ENCODE measurements at regions not wholly inside any gene's neighbourhood (a gene's known extent, or its start where the extent isn't known, plus 50 kb on each side); places are given as distances from the start of the nearest gene placed in this dataset.
A peak's percentile ranks its signal among the peaks of the same experiment; 100 is the strongest.

DNA sequence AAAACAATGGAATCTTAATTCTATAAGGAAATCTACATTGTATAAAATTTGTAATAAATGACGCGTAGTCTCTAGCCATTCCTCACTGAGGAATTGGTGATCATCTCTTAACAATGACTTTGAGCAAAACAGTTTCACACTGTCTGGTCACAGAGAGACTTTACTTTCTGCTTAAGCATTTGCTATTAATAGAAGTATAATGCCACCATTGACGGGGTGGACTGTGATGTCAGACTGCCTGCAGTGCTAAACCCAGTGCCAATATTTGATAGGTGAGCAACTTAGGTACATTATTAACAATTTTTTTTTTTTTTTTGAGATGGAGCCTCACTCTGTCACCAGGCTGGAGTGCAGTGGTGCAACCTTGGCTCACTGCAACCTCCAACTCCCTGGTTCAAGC is 494.9 kb upstream of the ADAMTS9 start (continued):
- TF ChIP-seq, protein P1, sequence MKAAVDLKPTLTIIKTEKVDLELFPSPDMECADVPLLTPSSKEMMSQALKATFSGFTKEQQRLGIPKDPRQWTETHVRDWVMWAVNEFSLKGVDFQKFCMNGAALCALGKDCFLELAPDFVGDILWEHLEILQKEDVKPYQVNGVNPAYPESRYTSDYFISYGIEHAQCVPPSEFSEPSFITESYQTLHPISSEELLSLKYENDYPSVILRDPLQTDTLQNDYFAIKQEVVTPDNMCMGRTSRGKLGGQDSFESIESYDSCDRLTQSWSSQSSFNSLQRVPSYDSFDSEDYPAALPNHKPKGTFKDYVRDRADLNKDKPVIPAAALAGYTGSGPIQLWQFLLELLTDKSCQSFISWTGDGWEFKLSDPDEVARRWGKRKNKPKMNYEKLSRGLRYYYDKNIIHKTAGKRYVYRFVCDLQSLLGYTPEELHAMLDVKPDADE (IDR thresholded peaks at IDR 0.05): no peak
- TF ChIP-seq ZNF331 (CRISPR knock-in tag; IDR thresholded peaks at IDR 0.05; ENCODE audit: low read depth) (no peak), EZH2 (IDR thresholded peaks at IDR 0.05; ENCODE audit: low read depth, unreplicated experiment) (no peak)

DNA sequence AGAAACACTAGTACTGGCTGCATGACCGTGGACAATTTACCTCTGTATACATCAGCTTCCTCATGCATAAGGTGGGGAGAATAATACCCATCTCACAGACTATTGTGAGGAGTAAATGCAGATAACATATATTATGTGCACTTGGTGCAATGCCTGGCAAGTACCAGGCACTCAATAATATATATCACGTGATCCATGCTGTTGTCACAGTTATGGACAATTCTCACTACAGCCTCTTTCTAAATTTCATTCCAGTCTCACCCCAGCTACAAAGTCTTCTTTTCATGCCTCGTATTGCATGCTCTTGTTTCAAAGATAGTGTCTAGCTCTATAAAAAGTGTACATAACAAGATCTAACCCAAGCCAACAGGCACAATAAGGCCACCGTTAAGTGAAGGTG is 494.3 kb upstream of the ADAMTS9 start:
- H2AFZ ChIP-seq: no peak overlapping the region
- no peak for DNase-seq (ENCODE audit: low spot score)

DNA sequence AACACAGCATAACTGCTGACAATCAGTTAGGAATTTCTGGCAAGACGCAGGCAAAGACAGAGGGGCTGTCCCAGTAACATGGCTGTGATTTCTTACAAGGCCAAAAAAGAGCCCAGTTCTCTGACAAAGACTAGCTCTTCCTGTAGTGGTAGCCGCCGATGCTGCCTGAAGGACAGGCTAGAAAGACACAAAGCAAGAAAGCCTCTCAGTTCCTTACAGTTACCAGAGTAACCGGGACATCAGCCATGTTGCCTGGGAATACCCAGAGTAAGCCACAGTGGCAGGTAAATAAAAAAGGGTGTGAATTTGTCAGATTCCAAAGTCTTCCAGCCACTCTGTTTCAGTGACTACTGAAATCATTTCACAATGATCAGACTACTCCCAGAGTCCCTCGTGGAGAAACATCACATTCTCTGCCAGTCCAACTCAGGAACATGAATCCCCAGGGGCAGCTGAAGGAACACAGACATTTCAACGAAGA is 493.6 kb upstream of the ADAMTS9 start:
- H3K27ac ChIP-seq (ENCODE audit: low read depth): no peak overlapping the region
- H3K36me3 ChIP-seq (ENCODE audit: insufficient read depth): no peaks in the 10 kb centered on the region
- H3K4me3 Mint-ChIP-seq: no peak overlapping the region
- no peak for DNase-seq (ENCODE audit: low spot score)
- H3K4me1 ChIP-seq (ENCODE audit: insufficient read depth): peaks cover 3% of the 10 kb centered on the region; the same call in 1 of the 2 replicates
- no peak overlapping the region for H3K4me3 ChIP-seq
- H3K27me3 Mint-ChIP-seq (ENCODE audit: insufficient read depth, low read depth, poor library complexity): no peaks in the 10 kb centered on the region
- peak overlapping the region; percentile 78; the same call in 1 of the 2 replicates for H2AFZ ChIP-seq
- H3F3A ChIP-seq (replicated peaks; ENCODE audit: low read depth): no peaks in the 10 kb centered on the region
- H3K4me2 ChIP-seq: no peak overlapping the region
- TF ChIP-seq, protein P2, sequence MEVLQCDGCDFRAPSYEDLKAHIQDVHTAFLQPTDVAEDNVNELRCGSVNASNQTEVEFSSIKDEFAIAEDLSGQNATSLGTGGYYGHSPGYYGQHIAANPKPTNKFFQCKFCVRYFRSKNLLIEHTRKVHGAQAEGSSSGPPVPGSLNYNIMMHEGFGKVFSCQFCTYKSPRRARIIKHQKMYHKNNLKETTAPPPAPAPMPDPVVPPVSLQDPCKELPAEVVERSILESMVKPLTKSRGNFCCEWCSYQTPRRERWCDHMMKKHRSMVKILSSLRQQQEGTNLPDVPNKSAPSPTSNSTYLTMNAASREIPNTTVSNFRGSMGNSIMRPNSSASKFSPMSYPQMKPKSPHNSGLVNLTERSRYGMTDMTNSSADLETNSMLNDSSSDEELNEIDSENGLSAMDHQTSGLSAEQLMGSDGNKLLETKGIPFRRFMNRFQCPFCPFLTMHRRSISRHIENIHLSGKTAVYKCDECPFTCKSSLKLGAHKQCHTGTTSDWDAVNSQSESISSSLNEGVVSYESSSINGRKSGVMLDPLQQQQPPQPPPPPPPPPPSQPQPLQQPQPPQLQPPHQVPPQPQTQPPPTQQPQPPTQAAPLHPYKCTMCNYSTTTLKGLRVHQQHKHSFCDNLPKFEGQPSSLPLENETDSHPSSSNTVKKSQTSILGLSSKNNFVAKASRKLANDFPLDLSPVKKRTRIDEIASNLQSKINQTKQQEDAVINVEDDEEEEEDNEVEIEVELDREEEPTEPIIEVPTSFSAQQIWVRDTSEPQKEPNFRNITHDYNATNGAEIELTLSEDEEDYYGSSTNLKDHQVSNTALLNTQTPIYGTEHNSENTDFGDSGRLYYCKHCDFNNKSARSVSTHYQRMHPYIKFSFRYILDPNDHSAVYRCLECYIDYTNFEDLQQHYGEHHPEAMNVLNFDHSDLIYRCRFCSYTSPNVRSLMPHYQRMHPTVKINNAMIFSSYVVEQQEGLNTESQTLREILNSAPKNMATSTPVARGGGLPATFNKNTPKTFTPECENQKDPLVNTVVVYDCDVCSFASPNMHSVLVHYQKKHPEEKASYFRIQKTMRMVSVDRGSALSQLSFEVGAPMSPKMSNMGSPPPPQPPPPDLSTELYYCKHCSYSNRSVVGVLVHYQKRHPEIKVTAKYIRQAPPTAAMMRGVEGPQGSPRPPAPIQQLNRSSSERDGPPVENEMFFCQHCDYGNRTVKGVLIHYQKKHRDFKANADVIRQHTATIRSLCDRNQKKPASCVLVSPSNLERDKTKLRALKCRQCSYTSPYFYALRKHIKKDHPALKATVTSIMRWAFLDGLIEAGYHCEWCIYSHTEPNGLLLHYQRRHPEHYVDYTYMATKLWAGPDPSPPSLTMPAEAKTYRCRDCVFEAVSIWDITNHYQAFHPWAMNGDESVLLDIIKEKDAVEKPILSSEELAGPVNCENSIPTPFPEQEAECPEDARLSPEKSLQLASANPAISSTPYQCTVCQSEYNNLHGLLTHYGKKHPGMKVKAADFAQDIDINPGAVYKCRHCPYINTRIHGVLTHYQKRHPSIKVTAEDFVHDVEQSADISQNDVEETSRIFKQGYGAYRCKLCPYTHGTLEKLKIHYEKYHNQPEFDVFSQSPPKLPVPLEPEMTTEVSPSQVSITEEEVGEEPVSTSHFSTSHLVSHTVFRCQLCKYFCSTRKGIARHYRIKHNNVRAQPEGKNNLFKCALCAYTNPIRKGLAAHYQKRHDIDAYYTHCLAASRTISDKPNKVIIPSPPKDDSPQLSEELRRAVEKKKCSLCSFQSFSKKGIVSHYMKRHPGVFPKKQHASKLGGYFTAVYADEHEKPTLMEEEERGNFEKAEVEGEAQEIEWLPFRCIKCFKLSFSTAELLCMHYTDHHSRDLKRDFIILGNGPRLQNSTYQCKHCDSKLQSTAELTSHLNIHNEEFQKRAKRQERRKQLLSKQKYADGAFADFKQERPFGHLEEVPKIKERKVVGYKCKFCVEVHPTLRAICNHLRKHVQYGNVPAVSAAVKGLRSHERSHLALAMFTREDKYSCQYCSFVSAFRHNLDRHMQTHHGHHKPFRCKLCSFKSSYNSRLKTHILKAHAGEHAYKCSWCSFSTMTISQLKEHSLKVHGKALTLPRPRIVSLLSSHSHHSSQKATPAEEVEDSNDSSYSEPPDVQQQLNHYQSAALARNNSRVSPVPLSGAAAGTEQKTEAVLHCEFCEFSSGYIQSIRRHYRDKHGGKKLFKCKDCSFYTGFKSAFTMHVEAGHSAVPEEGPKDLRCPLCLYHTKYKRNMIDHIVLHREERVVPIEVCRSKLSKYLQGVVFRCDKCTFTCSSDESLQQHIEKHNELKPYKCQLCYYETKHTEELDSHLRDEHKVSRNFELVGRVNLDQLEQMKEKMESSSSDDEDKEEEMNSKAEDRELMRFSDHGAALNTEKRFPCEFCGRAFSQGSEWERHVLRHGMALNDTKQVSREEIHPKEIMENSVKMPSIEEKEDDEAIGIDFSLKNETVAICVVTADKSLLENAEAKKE (CRISPR knock-in tag; IDR thresholded peaks at IDR 0.05): no peak
- TF ChIP-seq NANOG (IDR thresholded peaks at IDR 0.05; ENCODE audit: borderline replicate concordance) (no peak), ZNF331 (CRISPR knock-in tag; IDR thresholded peaks at IDR 0.05; ENCODE audit: low read depth) (no peak), STAT1 (IDR thresholded peaks at IDR 0.05; ENCODE audit: unreplicated experiment) (no peak), CREB1 (CRISPR knock-in tag; IDR thresholded peaks at IDR 0.05; ENCODE audit: low read depth) (no peak)
- TF ChIP-seq, protein P3, sequence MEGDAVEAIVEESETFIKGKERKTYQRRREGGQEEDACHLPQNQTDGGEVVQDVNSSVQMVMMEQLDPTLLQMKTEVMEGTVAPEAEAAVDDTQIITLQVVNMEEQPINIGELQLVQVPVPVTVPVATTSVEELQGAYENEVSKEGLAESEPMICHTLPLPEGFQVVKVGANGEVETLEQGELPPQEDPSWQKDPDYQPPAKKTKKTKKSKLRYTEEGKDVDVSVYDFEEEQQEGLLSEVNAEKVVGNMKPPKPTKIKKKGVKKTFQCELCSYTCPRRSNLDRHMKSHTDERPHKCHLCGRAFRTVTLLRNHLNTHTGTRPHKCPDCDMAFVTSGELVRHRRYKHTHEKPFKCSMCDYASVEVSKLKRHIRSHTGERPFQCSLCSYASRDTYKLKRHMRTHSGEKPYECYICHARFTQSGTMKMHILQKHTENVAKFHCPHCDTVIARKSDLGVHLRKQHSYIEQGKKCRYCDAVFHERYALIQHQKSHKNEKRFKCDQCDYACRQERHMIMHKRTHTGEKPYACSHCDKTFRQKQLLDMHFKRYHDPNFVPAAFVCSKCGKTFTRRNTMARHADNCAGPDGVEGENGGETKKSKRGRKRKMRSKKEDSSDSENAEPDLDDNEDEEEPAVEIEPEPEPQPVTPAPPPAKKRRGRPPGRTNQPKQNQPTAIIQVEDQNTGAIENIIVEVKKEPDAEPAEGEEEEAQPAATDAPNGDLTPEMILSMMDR (conservative IDR thresholded peaks at IDR 0.05; ENCODE audit: low read depth in 2 of 2): no peak
- no peaks in the 10 kb centered on the region for H4K20me1 ChIP-seq (replicated peaks; ENCODE audit: insufficient read depth)
- no peaks in the 10 kb centered on the region for H3K79me2 ChIP-seq (replicated peaks; ENCODE audit: insufficient read depth)
- H3K27me3 ChIP-seq (ENCODE audit: insufficient read depth): no peaks in the 10 kb centered on the region
- peaks cover 18% of the 10 kb centered on the region for H3K4me1 Mint-ChIP-seq
- peaks cover 6% of the 10 kb centered on the region for H3K9me2 ChIP-seq (ENCODE audit: insufficient read depth)
- no peaks in the 10 kb centered on the region for H3K36me3 Mint-ChIP-seq (ENCODE audit: low read depth)
- no peak overlapping the region for H3K27ac Mint-ChIP-seq
- no peak for ATAC-seq
- peaks cover 4% of the 10 kb centered on the region; the same call in 2 of the 3 replicates for H3K9me3 Mint-ChIP-seq

More for the DNA sequence above, 494.3 kb upstream of the ADAMTS9 start:
- Mint-ChIP-seq H3K9me3 (peaks cover 8% of the 10 kb centered on the region; the same call in 2 of the 3 replicates), H3K27me3 (ENCODE audit: insufficient read depth, low read depth, poor library complexity) (no peaks in the 10 kb centered on the region), H3K27ac (no peak overlapping the region), H3K36me3 (ENCODE audit: low read depth) (no peaks in the 10 kb centered on the region), H3K4me1 (peaks cover 18% of the 10 kb centered on the region), H3K4me3 (no peak overlapping the region)
- Histone ChIP-seq H3K4me2 (no peak overlapping the region), H3F3A (replicated peaks; ENCODE audit: low read depth) (no peaks in the 10 kb centered on the region), H3K4me1 (ENCODE audit: insufficient read depth) (peaks cover 3% of the 10 kb centered on the region; the same call in 1 of the 2 replicates), H3K79me2 (replicated peaks; ENCODE audit: insufficient read depth) (no peaks in the 10 kb centered on the region), H3K4me3 (no peak overlapping the region), H4K20me1 (replicated peaks; ENCODE audit: insufficient read depth) (no peaks in the 10 kb centered on the region), H3K9me2 (ENCODE audit: insufficient read depth) (peaks cover 6% of the 10 kb centered on the region), H3K36me3 (ENCODE audit: insufficient read depth) (no peaks in the 10 kb centered on the region), H3K27ac (ENCODE audit: low read depth) (no peak overlapping the region), H3K27me3 (ENCODE audit: insufficient read depth) (no peaks in the 10 kb centered on the region)
- TF ChIP-seq JUNB (IDR thresholded peaks at IDR 0.05; ENCODE audit: unreplicated experiment) (no peak), STAT1 (IDR thresholded peaks at IDR 0.05; ENCODE audit: unreplicated experiment) (no peak), NANOG (IDR thresholded peaks at IDR 0.05; ENCODE audit: borderline replicate concordance) (no peak)
- ATAC-seq: no peak
